NCI-H2107 treated with DMSO at 0.1 percent for 48 hours (cell line): ENCODE measurements at regions not wholly inside any gene's neighbourhood (a gene's known extent, or its start where the extent isn't known, plus 50 kb on each side); places are given as distances from the start of the nearest gene placed in this dataset.

ENCODE experiments used
- DNase-seq: peaks from one replicate; lab custom pipeline; 2025; ENCODE audit not compliant: unreplicated experiment; lab: John Stamatoyannopoulos, UW

DNA sequence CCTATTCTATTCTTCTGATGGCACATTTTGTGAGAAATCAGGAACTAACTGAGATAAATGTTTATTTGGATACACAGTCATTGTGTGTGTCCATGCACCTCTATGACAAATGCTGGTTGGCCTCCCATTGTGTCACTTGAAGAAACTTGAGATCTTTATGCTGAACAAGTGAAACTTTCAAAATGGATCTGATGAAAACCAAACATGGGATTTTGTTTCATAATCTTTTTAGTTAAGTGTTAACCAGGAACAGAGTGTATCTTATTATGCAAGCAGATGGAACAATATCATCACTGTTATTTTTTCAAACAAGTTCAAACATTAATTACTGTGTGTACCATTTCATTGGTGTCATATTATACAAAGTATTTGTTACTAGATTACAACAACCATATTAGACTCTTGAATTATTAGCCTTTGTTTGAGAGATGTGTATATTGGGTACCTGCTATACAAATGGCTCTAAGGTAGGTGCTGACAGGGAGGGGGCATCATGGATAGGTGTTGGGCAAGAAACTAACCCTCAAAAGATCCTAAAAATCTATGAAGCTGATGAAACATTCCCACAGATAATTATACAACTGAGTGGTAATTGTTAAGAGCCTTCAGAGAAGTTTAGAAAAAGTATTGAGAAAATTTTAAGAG lies 159.8 kb downstream of the PALM2AKAP2 start:
- DNase-seq = no peak

GRCh38 chr9:109940561-109940960 lies 160.6 kb downstream of the PALM2AKAP2 start:
- DNase-seq = no peak

DNA sequence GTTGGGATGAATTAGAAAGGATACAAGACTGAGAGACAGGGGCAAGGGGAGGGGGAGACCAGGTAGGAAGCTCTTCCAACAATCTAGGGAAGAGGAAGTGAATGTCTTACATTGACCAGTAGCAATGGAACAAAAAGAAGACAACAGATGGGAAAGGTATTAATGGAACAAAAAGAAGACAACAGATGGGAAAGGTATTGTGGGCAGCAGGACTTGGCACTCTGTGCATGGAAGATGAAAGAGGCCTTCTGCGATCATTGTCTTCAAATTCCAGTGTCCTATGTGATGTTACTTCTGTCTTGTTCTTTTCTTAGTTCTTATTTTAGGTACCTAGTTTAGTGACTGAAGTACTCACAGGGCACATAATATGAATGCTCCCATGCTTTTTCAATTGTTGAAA lies 161.8 kb downstream of the PALM2AKAP2 start:
- no peak for DNase-seq

- no peak for DNase-seq
These were observed 165.6 kb downstream of the PALM2AKAP2 start for GRCh38 chr9:109945573-109945972.

DNA sequence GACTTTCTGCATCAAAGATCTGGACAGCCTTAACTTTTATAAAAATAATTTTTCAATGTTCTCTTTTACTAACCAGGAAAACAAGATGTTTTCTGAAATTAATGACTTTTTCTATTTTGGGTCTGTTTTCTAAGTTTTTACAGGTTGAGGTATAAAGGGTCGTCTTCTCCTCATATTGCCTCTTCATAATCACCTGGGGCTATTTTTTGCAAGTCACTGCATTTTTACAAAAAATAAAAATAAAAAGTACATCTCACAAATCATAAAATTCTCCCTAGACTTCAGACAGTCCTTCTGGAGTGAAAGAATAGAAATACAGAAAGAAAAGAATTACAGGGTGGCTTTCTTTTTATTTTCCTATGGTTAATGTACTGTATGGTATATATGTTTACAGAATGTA lies 168.5 kb downstream of the PALM2AKAP2 start:
- DNase-seq = no peak

- DNase-seq = no peak
These were observed 170.9 kb downstream of the PALM2AKAP2 start for GRCh38 chr9:109950710-109951443.

DNA sequence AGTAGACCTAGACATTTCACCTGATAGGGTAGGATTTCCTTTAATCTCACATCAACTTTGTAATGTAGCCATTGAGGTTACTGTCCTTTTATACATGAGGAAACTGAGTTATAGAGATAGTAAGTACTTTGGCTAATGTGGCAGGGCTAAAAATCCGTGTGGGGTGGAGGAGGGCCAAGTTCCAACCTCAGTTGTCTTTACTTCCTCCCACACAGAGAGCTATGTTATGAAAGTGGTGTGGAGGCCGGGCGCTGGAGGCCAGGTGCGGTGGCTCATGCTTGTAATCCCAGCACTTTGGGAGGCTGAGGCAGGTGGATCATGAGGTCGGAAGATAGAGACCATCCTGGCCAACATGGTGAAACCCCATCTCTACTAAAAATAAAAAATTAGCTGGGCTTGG lies 173.3 kb downstream of the PALM2AKAP2 start:
- no peak for DNase-seq

- DNase-seq = no peak
These were observed 174.0 kb downstream of the PALM2AKAP2 start for GRCh38 chr9:109953813-109954497.

GRCh38 chr9:109956717-109957440 lies 176.9 kb downstream of the PALM2AKAP2 start:
- no peak for DNase-seq

- DNase-seq = no peak
These were observed 179.7 kb downstream of the PALM2AKAP2 start for GRCh38 chr9:109959679-109960078.

GRCh38 chr9:109961626-109962025 lies 181.6 kb downstream of the PALM2AKAP2 start:
- DNase-seq = no peak

DNA sequence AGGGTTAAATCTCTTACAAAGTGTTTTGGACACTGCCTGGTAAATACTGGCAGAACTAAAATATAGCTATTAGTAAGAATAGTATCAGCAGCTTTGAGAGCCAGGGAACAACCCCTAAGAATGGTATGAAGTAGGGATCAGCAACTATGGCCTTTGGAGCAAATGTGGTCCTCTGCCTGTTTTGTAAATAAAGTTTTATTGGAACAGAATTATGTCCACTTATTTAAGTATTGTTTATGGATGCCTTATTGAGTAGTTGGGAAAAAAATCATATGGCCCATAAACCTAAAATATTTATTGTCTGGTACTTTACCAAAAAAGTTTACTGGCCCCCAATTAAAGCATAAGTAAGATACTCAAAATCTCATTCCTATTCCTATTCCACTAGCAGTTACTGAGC lies 182.2 kb downstream of the PALM2AKAP2 start:
- no peak for DNase-seq

- no peak for DNase-seq
These were observed 183.1 kb downstream of the PALM2AKAP2 start for GRCh38 chr9:109963079-109963478.

- DNase-seq = no peak
These were observed 186.8 kb downstream of the PALM2AKAP2 start for GRCh38 chr9:109966643-109967368.

DNA sequence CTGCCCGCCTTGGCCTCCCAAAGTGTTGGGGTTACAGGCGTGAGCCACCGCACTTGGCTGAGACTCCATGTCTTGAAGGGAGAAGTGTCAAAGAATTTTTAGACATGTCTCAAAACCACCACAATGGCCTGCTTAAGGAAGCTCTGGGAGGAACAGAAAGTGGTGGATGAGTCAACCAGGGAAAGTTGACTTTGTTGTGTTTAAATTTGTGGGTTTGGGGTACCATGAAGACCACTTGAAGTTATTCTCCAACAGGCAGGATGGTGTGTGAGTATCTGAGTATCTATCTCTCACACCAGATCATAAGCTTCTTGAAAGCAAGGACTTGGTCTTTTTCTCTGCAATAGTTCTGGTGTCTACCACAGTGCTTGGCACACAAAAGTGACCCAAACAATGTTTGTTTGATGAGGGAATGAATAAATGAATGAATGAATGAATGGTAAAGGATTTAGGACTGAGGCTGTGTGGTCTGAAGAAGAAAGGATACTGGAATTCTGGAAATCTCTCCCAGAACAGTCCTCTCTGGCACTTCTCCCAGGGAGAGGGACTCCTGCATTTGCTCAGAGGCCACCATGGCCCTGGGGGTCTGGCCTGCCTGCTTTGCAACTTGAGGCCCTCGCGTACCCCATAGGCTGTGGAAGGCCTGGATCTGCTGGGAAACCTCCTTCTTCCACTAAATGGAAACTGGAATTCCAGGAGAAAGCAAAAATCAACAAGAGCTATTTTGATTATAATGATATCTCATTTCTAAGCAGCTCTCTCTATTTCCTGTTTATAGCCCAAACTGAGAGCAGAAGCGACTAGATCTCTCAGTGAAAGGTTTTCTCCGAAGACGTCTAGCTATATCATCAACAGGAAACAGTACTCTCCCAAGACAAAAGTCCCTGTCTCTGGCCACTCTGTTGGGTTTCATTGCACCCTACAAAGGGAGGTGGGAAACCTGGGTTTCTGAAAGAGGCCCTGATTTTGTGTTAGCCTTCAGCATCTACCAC lies 187.9 kb downstream of the PALM2AKAP2 start:
- DNase-seq = no peak

DNA sequence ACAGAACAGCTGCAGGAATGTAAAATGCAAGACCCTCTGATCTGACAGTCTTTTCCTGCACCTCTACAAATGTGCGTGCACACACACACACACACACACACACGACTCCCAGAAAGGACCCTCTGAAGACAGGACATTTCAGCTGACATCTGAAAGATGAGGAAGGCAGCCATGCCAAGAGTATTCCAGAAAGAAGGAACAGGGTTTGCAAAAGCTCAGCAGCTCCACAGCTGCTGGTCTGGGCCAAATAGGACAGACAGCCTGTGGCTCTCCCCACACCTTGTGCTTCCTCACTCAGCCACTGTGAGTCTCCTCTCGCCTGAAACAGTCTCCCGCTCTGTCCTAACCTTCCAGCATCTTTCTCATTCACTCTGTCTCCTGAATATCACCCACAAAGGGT lies 189.0 kb downstream of the PALM2AKAP2 start:
- no peak for DNase-seq

DNA sequence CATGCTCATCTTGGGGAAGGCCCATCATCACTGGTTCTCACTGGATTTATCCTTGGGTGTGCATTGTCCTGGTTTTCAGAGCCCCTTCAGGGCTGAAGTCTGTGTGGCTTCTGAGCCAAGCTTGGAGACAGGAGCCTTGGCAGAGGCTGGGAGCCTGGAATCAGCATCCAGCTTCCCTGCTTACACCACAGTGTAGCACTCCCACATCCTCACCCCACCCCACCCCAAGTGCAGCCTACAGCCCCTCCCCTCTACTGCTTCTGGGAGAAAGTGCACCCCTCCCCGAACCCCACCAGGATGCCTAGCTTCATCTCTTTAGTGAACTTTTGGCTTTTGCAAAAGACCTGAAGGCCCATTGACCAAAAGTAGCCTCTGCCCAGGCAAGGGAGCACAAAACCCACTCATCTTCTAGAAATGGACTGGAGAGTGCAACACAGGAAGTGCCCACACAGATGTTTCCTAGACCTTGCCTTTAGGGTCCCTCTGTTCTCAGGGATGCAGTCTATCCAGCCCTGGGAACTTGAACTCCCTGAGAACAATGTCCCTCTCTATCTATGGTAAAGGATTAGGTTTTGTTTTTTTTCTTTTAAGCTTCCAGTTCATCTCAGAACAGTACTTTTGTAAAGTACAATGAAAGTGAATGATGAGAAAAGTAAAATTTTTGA lies 189.7 kb downstream of the PALM2AKAP2 start:
- no peak for DNase-seq

GRCh38 chr9:109971226-109971625 lies 191.2 kb downstream of the PALM2AKAP2 start:
- no peak for DNase-seq
